Lower leg skin (tissue), 3 donors: ENCODE measurements at regions not wholly inside any gene's neighbourhood (a gene's known extent, or its start where the extent isn't known, plus 50 kb on each side); places are given as distances from the start of the nearest gene placed in this dataset.

Experiments used
- POLR2A ChIP-seq, 2 donors: fragments of 450-650 bp; IDR thresholded peaks; one replicate each; pipeline ENCODE4 v1.6.1; 2016 to 2017; ENCODE audit warnings: antibody characterized with exemption in 2 of 2, mild to moderate bottlenecking in 1 of 2, moderate library complexity in 1 of 2
- TF ChIP-seq, protein P1 (sequence below), 3 donors: fragments of 450-650 bp; IDR thresholded peaks; one replicate each; pipeline ENCODE4 v1.5.1; 2016; ENCODE audit warnings: antibody characterized with exemption in 3 of 3, mild to moderate bottlenecking in 3 of 3, moderate library complexity in 2 of 3

DNA sequence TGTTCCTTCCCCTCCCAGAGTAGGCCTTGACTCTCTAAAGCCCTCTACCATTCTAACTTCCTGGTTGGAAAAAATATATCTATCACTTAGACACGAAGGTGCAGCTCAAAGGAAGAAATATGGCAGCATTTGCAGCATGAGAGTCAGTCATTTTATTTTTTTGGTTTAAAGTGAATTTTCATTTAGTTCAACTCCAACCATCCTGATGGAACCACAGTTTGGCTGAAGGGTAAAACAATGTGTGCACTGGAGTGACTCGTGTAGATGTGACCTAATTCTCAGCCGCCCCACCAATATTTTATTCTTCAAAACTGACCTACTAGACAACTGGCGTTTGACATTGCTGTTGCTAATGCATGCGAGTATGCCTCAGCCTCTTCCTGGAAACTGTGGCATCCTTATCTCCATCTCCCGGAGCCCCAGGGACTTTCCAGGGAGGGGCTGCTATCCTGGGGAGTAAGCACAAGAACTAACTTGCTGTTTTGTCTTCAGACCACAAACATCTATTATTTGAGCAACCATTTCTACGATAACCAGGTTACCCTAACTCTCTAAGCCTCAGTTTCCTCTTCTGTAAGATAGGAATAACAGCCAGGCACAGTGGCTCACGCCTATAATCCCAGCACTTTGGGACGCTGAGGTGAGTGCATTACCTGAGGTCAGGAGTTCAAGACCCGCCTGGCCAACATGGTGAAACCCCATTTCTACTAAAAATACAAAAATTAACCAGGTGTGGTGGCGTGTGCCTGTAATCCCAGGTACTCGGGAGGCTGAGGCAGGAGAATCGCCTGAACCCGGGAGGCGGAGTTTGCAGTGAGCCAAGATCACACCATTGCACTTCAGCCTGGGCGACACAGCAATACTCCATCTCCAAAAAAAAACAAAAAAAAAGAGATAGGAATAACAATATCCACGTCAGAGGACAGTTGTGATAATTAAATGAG is 148.7 kb upstream of the JARID2 start:
- TF ChIP-seq, protein P1, sequence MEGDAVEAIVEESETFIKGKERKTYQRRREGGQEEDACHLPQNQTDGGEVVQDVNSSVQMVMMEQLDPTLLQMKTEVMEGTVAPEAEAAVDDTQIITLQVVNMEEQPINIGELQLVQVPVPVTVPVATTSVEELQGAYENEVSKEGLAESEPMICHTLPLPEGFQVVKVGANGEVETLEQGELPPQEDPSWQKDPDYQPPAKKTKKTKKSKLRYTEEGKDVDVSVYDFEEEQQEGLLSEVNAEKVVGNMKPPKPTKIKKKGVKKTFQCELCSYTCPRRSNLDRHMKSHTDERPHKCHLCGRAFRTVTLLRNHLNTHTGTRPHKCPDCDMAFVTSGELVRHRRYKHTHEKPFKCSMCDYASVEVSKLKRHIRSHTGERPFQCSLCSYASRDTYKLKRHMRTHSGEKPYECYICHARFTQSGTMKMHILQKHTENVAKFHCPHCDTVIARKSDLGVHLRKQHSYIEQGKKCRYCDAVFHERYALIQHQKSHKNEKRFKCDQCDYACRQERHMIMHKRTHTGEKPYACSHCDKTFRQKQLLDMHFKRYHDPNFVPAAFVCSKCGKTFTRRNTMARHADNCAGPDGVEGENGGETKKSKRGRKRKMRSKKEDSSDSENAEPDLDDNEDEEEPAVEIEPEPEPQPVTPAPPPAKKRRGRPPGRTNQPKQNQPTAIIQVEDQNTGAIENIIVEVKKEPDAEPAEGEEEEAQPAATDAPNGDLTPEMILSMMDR (IDR thresholded peaks at IDR 0.05) = no peak
- no peak for TF ChIP-seq POLR2A (IDR thresholded peaks at IDR 0.05)
